ENCODE measurements at regions not wholly inside any gene's neighbourhood (a gene's known extent, or its start where the extent isn't known, plus 50 kb on each side); places are given as distances from the start of the nearest gene placed in this dataset.

DNA sequence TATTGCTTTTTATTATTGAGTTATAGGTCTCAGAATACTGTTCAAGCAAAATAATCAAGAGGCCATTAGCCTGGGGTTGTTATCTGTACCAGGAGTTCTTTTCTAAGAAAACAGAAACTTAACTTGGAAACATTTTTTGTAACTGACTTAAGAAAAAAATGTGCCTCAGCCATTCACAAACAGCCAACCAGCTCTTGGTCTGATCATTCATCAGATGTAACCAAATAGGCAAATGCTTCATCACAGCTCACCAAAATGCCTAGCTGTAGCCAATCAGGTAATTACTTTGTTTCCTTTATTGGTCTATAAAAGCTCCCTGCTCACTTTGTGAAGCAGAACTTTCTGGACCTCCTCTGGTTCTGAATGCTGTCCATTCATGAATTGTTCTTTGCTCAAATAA, 387.7 kb downstream of the FAT4 start:
- TF ChIP-seq, protein P1, sequence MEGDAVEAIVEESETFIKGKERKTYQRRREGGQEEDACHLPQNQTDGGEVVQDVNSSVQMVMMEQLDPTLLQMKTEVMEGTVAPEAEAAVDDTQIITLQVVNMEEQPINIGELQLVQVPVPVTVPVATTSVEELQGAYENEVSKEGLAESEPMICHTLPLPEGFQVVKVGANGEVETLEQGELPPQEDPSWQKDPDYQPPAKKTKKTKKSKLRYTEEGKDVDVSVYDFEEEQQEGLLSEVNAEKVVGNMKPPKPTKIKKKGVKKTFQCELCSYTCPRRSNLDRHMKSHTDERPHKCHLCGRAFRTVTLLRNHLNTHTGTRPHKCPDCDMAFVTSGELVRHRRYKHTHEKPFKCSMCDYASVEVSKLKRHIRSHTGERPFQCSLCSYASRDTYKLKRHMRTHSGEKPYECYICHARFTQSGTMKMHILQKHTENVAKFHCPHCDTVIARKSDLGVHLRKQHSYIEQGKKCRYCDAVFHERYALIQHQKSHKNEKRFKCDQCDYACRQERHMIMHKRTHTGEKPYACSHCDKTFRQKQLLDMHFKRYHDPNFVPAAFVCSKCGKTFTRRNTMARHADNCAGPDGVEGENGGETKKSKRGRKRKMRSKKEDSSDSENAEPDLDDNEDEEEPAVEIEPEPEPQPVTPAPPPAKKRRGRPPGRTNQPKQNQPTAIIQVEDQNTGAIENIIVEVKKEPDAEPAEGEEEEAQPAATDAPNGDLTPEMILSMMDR (IDR thresholded peaks at IDR 0.05): no peak
- no peak for TF ChIP-seq POLR2A (IDR thresholded peaks at IDR 0.05)

Data from Peyer's patch (tissue), 4 donors.